ENCODE measurements at regions not wholly inside any gene's neighbourhood (a gene's known extent, or its start where the extent isn't known, plus 50 kb on each side); places are given as distances from the start of the nearest gene placed in this dataset.

DNA sequence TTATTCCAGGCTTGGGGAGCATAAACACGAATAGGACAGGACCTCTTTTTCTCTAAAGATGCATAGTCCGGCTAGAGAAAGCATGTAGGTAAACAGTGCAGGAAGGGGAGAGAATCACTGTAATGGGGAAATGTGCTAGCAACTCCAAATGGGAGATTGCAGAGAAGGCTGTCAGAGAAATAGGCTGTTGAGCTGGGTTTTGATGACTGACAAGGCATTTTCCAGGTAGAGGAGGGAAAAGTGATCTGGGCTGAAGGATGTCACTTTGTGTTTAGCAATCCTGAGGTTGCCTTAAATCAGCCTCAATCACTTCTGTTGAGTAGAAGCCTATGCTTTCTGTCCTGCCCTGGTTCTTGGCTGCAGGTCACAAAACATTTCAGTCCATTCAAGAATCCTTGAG is 242.0 kb upstream of the MEIS1 start (continued):
- TF ChIP-seq KDM5A (IDR thresholded peaks at IDR 0.05; ENCODE audit: low read length), result no peak
- no peak for TF ChIP-seq TAF7 (optimal IDR thresholded peaks at IDR 0.05; ENCODE audit: borderline replicate concordance, low read depth, low read length)
- TF ChIP-seq RFX5 (IDR thresholded peaks at IDR 0.05; ENCODE audit: borderline replicate concordance, low read depth, low read length), result no peak
